A549 (cell line): ENCODE measurements at regions not wholly inside any gene's neighbourhood (a gene's known extent, or its start where the extent isn't known, plus 50 kb on each side); places are given as distances from the start of the nearest gene placed in this dataset.

Experiments used
- CHD4 ChIP-seq: fragments of 200-600 bp; sonication (generic); IDR thresholded peaks from 2 replicates; pipeline ENCODE4 v1.6.1; 2016; ENCODE audit warnings: antibody characterized with exemption, mild to moderate bottlenecking, borderline replicate concordance
- POLR2A ChIP-seq: IDR thresholded peaks from 2 replicates; pipeline ENCODE4 v1.6.1; 2012; ENCODE audit warnings: mild to moderate bottlenecking, low read length
- RAD21 ChIP-seq, 2 experiments: fragments of >200 bp in 1 of 2; sonication (Bioruptor Twin) in 1 of 2; formaldehyde crosslinking in 1 of 2; IDR thresholded peaks in 1 of 2; conservative IDR thresholded peaks in 1 of 2; 2 replicates in 1 of 2; 3 replicates in 1 of 2; pipeline ENCODE4 v1.6.1; 2012 to 2018; ENCODE audit warnings: inconsistent platforms in 1 of 2
- TF ChIP-seq, protein P1 (sequence below): fragments of >200 bp; sonication (Bioruptor Twin); formaldehyde crosslinking; IDR thresholded peaks from 3 replicates; pipeline ENCODE4 v1.5.1; 2016
- TF ChIP-seq, protein P2 (sequence below): IDR thresholded peaks from 2 replicates; pipeline ENCODE4 v1.6.1; 2012; ENCODE audit warnings: low read depth, borderline replicate concordance
- TF ChIP-seq, protein P3 (sequence below): fragments of 200-600 bp; sonication (generic); IDR thresholded peaks from 2 replicates; pipeline ENCODE4 v1.6.1; 2016; ENCODE audit warnings: antibody characterized with exemption, mild to moderate bottlenecking, moderate library complexity

GRCh38 chr16:49048557-49048956 lies 233.1 kb downstream of the CBLN1 start:
- TF ChIP-seq, protein P1, sequence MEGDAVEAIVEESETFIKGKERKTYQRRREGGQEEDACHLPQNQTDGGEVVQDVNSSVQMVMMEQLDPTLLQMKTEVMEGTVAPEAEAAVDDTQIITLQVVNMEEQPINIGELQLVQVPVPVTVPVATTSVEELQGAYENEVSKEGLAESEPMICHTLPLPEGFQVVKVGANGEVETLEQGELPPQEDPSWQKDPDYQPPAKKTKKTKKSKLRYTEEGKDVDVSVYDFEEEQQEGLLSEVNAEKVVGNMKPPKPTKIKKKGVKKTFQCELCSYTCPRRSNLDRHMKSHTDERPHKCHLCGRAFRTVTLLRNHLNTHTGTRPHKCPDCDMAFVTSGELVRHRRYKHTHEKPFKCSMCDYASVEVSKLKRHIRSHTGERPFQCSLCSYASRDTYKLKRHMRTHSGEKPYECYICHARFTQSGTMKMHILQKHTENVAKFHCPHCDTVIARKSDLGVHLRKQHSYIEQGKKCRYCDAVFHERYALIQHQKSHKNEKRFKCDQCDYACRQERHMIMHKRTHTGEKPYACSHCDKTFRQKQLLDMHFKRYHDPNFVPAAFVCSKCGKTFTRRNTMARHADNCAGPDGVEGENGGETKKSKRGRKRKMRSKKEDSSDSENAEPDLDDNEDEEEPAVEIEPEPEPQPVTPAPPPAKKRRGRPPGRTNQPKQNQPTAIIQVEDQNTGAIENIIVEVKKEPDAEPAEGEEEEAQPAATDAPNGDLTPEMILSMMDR: no peak
- no peak for TF ChIP-seq POLR2A
- no peak for TF ChIP-seq CHD4
- TF ChIP-seq RAD21 (conservative IDR thresholded peaks at IDR 0.05 in 1 of 2, IDR thresholded peaks at IDR 0.05 in 1 of 2): no peak
- TF ChIP-seq, protein P2, sequence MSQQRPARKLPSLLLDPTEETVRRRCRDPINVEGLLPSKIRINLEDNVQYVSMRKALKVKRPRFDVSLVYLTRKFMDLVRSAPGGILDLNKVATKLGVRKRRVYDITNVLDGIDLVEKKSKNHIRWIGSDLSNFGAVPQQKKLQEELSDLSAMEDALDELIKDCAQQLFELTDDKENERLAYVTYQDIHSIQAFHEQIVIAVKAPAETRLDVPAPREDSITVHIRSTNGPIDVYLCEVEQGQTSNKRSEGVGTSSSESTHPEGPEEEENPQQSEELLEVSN: no peak
- TF ChIP-seq, protein P3, sequence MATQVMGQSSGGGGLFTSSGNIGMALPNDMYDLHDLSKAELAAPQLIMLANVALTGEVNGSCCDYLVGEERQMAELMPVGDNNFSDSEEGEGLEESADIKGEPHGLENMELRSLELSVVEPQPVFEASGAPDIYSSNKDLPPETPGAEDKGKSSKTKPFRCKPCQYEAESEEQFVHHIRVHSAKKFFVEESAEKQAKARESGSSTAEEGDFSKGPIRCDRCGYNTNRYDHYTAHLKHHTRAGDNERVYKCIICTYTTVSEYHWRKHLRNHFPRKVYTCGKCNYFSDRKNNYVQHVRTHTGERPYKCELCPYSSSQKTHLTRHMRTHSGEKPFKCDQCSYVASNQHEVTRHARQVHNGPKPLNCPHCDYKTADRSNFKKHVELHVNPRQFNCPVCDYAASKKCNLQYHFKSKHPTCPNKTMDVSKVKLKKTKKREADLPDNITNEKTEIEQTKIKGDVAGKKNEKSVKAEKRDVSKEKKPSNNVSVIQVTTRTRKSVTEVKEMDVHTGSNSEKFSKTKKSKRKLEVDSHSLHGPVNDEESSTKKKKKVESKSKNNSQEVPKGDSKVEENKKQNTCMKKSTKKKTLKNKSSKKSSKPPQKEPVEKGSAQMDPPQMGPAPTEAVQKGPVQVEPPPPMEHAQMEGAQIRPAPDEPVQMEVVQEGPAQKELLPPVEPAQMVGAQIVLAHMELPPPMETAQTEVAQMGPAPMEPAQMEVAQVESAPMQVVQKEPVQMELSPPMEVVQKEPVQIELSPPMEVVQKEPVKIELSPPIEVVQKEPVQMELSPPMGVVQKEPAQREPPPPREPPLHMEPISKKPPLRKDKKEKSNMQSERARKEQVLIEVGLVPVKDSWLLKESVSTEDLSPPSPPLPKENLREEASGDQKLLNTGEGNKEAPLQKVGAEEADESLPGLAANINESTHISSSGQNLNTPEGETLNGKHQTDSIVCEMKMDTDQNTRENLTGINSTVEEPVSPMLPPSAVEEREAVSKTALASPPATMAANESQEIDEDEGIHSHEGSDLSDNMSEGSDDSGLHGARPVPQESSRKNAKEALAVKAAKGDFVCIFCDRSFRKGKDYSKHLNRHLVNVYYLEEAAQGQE: no peak
